Nephron (organoid): ENCODE measurements at regions not wholly inside any gene's neighbourhood (a gene's known extent, or its start where the extent isn't known, plus 50 kb on each side); places are given as distances from the start of the nearest gene placed in this dataset.

Source experiments
- H3K27ac Mint-ChIP-seq, 3 experiments: 2 replicates each; pipeline ENCODE4 v1.8.0; 2020; ENCODE audit warnings: mixed read lengths in 3 of 3, mild to moderate bottlenecking in 2 of 3, moderate library complexity in 1 of 3
- H3K27me3 Mint-ChIP-seq: 2 replicates; pipeline ENCODE4 v1.8.0; 2021; ENCODE audit warnings: low read depth, mild to moderate bottlenecking, moderate library complexity, mixed read lengths
- H3K36me3 Mint-ChIP-seq: 2 replicates; pipeline ENCODE4 v1.8.0; 2020; ENCODE audit warnings: low read depth, mixed read lengths
- H3K4me1 Mint-ChIP-seq: 2 replicates; pipeline ENCODE4 v1.8.0; 2020; ENCODE audit warnings: mixed read lengths
- H3K4me3 Mint-ChIP-seq, 3 experiments: 2 replicates each; pipeline ENCODE4 v1.8.0; 2020; ENCODE audit warnings: mild to moderate bottlenecking in 3 of 3, mixed read lengths in 3 of 3, moderate library complexity in 2 of 3
- H3K9me3 Mint-ChIP-seq: 2 replicates; pipeline ENCODE4 v1.8.0; 2020; ENCODE audit warnings: mixed read lengths
- TF ChIP-seq, protein P1 (sequence below), 3 experiments: fragments of 200-600 bp; sonication (generic); IDR thresholded peaks; one replicate each; pipeline ENCODE4 v1.5.0; 2021; ENCODE audit warnings: antibody characterized with exemption in 3 of 3; ENCODE audit not compliant: unreplicated experiment in 3 of 3

DNA sequence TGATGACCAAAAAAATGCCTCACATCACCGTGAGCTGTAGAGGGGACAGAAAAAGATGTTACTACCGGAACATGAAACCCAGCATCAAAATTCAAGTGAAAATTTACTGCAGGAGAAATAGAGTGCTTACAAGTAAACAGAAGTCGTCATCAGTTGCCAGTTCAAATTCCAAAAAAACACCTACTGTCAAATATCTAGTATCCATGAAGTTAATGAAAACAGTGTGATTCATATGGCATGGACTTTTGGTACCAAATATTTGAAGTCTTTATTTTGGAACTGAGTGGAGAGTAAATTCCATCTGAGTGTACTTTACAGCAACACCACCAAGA, 388.9 kb upstream of the SPOCK3 start:
- Mint-ChIP-seq H3K4me1 (no peaks in the 10 kb centered on the region), H3K27me3 (no peaks in the 10 kb centered on the region), H3K9me3 (peaks cover 4% of the 10 kb centered on the region), H3K4me3 (no peak overlapping the region), H3K36me3 (no peaks in the 10 kb centered on the region), H3K27ac (no peak overlapping the region)
- TF ChIP-seq, protein P1, sequence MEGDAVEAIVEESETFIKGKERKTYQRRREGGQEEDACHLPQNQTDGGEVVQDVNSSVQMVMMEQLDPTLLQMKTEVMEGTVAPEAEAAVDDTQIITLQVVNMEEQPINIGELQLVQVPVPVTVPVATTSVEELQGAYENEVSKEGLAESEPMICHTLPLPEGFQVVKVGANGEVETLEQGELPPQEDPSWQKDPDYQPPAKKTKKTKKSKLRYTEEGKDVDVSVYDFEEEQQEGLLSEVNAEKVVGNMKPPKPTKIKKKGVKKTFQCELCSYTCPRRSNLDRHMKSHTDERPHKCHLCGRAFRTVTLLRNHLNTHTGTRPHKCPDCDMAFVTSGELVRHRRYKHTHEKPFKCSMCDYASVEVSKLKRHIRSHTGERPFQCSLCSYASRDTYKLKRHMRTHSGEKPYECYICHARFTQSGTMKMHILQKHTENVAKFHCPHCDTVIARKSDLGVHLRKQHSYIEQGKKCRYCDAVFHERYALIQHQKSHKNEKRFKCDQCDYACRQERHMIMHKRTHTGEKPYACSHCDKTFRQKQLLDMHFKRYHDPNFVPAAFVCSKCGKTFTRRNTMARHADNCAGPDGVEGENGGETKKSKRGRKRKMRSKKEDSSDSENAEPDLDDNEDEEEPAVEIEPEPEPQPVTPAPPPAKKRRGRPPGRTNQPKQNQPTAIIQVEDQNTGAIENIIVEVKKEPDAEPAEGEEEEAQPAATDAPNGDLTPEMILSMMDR (IDR thresholded peaks at IDR 0.05; ENCODE audit: unreplicated experiment in 3 of 3) = no peak

DNA sequence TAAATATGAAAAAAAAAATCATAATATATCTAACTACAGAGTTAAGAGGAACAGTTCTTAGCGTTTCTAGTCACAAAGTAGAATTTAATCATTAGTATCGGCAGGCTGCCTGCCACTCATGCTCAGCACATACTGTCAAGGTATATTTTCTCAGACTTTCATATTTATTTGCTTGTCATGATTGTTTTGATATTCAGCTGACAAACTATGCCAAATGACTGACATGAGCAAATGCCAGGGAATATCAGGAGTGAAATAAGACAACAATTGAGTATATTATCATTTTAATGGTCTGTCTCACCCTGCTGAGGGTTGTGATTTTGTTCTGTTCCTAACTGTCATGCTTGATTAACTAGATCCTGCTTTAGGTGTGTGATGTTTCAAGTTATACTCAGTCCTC, 395.0 kb upstream of the SPOCK3 start:
- peaks cover 2% of the 10 kb centered on the region for H3K4me1 Mint-ChIP-seq
- peaks cover 11% of the 10 kb centered on the region for H3K9me3 Mint-ChIP-seq
- no peak overlapping the region for H3K4me3 Mint-ChIP-seq
- H3K27me3 Mint-ChIP-seq = no peaks in the 10 kb centered on the region
- TF ChIP-seq, protein P1 (IDR thresholded peaks at IDR 0.05; ENCODE audit: unreplicated experiment in 3 of 3) = no peak
- H3K27ac Mint-ChIP-seq = no peak overlapping the region
- H3K36me3 Mint-ChIP-seq = no peaks in the 10 kb centered on the region

DNA sequence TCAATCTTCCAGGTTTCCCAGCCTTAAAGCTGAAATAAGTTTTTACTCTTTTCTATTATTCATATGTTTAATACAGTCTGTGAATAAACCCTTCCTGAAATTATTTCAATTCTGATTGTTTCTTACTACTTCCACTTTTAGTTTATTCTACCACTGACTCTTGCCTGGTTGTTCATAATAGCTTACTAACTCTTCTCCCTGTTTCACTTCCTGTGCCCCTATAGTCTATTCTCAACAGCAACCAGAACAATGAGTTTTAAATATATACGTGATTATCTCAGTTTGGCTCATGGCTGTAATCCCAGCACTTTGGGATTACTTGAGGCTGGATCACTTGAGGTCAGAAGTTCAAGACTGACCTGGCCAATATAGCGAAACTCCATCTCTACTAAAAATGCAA, 408.0 kb upstream of the SPOCK3 start:
- no peak overlapping the region for H3K27ac Mint-ChIP-seq
- TF ChIP-seq, protein P1 (IDR thresholded peaks at IDR 0.05; ENCODE audit: unreplicated experiment in 3 of 3) = no peak
- H3K4me3 Mint-ChIP-seq = no peak overlapping the region
- H3K27me3 Mint-ChIP-seq = no peaks in the 10 kb centered on the region
- H3K4me1 Mint-ChIP-seq = peaks cover 5% of the 10 kb centered on the region
- H3K36me3 Mint-ChIP-seq = no peaks in the 10 kb centered on the region
- no peaks in the 10 kb centered on the region for H3K9me3 Mint-ChIP-seq

DNA sequence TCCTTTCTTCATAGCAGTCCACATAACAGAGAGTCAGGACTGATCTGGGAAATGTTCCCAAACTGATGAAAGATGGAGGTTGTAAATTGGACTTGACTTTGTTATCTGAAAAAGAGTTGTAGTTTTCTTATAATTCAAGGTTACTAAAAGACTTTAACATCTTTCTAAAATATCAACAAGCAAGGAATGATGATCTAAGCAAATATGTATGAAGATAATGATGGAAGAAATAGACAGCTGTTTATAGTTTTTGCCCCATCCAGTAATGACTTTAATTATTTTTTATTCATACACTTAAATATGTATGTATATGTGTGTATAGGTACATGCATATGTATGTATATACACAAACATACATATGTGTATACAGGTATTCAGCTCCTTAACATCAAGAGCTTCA, 411.1 kb upstream of the SPOCK3 start:
- H3K4me1 Mint-ChIP-seq = peaks cover 5% of the 10 kb centered on the region
- H3K36me3 Mint-ChIP-seq = no peaks in the 10 kb centered on the region
- no peak overlapping the region for H3K27ac Mint-ChIP-seq
- no peaks in the 10 kb centered on the region for H3K27me3 Mint-ChIP-seq
- no peak overlapping the region for H3K4me3 Mint-ChIP-seq
- TF ChIP-seq, protein P1 (IDR thresholded peaks at IDR 0.05; ENCODE audit: unreplicated experiment in 3 of 3) = no peak
- H3K9me3 Mint-ChIP-seq = no peaks in the 10 kb centered on the region

DNA sequence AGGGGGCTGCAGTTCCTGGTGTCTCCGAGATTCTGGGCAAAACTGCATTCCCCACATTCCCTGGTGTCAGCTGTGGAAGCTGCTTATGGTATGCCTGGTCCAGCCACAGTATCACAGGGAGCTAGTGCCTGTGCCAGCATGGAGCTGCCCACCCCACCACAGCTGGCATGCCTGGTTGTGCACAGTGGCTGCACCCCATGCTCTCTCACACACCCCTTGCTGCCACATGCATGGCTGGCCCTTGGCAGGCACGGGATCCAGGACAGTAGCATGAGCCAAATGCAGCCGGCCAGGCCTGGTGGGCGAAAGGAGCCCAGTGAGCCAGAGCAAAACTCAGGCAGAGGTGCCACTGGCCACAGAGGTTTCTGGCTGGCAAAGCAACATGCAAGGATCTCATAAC, 418.0 kb upstream of the SPOCK3 start:
- no peak overlapping the region for H3K27ac Mint-ChIP-seq

DNA sequence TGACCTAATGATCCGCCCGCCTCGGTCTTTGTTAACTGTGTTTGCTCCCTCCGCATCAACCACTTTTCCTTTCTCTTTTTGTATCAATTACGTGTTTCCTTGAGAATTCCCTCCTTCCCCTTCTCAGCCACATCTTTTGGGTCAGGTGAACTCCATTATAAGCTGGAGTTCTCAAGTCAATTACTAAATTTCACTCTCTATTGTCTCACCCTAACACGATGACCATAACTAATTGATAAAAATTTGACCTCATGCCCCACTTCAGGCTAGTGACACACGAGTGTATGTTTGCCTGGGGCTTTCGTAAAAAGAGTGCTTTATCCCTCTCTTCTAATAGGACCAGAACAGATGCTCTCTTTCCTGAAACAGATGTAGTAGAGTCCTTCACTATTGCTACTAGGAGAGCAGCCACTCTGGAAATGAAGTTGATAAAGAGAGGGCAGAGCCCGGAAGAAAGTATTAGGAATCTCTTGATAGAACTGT, 403.6 kb upstream of the ANXA10 start:
- no peaks in the 10 kb centered on the region for H3K9me3 Mint-ChIP-seq
- H3K27me3 Mint-ChIP-seq = no peaks in the 10 kb centered on the region
- TF ChIP-seq, protein P1 (IDR thresholded peaks at IDR 0.05; ENCODE audit: unreplicated experiment in 3 of 3) = no peak
- H3K27ac Mint-ChIP-seq = peak overlapping the region in 1 of 3 experiments; percentile 80
- peaks cover 4% of the 10 kb centered on the region for H3K4me1 Mint-ChIP-seq
- H3K36me3 Mint-ChIP-seq = no peaks in the 10 kb centered on the region
- H3K4me3 Mint-ChIP-seq = peak overlapping the region; percentile 3 to 49 (median 44)

More for the DNA sequence above, 418.0 kb upstream of the SPOCK3 start:
- no peaks in the 10 kb centered on the region for H3K27me3 Mint-ChIP-seq
- H3K36me3 Mint-ChIP-seq = no peaks in the 10 kb centered on the region
- peaks cover 12% of the 10 kb centered on the region for H3K9me3 Mint-ChIP-seq
- no peak overlapping the region for H3K4me3 Mint-ChIP-seq
- TF ChIP-seq, protein P1 (IDR thresholded peaks at IDR 0.05; ENCODE audit: unreplicated experiment in 3 of 3) = no peak
- no peaks in the 10 kb centered on the region for H3K4me1 Mint-ChIP-seq
